HG03060 (cell line): ENCODE measurements at regions not wholly inside any gene's neighbourhood (a gene's known extent, or its start where the extent isn't known, plus 50 kb on each side); places are given as distances from the start of the nearest gene placed in this dataset.
"Not testable (repeated sequence)": the region's sequence is repeated elsewhere in the genome, so short reads cannot be mapped to it uniquely, and the experiment has no call there.

Experiments
- ATAC-seq: cut with Tn5 transposase; IDR thresholded peaks from one replicate; pipeline ENCODE4 v1.9.1; 2021; ENCODE audit warnings: low read depth, moderate number of reproducible peaks; ENCODE audit not compliant: unreplicated experiment

- ATAC-seq, result no peak
These were observed 2129.8 kb downstream of the NCAM2 start for GRCh38 chr21:23127973-23128372.

GRCh38 chr21:23130308-23130707 is 2132.1 kb downstream of the NCAM2 start:
- ATAC-seq, result no peak

GRCh38 chr21:23131177-23131576 is 2133.0 kb downstream of the NCAM2 start:
- no peak for ATAC-seq

- no peak for ATAC-seq
These were observed 2140.6 kb downstream of the NCAM2 start for GRCh38 chr21:23138797-23139196.

- no peak for ATAC-seq
These were observed 2153.9 kb downstream of the NCAM2 start for GRCh38 chr21:23152130-23152529.

- ATAC-seq, result not testable (repeated sequence)
These were observed 2155.6 kb downstream of the NCAM2 start for GRCh38 chr21:23153842-23154241.

GRCh38 chr21:23155281-23155680 is 2157.1 kb downstream of the NCAM2 start:
- ATAC-seq, result no peak

- no peak for ATAC-seq
These were observed 2162.7 kb downstream of the NCAM2 start for GRCh38 chr21:23160914-23161313.

- ATAC-seq, result no peak
These were observed 2164.2 kb downstream of the NCAM2 start for GRCh38 chr21:23162198-23162946.
